B cell (primary cell): ENCODE measurements at regions not wholly inside any gene's neighbourhood (a gene's known extent, or its start where the extent isn't known, plus 50 kb on each side); places are given as distances from the start of the nearest gene placed in this dataset.

Experiments used
- ATAC-seq: fragments of 200-7000 bp; cut with Tn5 transposase; one replicate; pipeline ENCODE4 v1.10.0; 2021; ENCODE audit warnings: low read depth, mild to moderate bottlenecking, moderate number of reproducible peaks, moderate library complexity
- CTCF ChIA-PET: fragments of 350-600 bp; sonication (Branson Sonifier 250); formaldehyde crosslinking; loops from one replicate; lab custom pipeline; 2021; ENCODE audit warnings: antibody characterized with exemption, inconsistent platforms; lab: Charles Lee
- POLR2A ChIA-PET: fragments of 350-600 bp; sonication (Branson Sonifier 250); formaldehyde crosslinking; loops from one replicate; lab custom pipeline; 2021; ENCODE audit warnings: antibody characterized with exemption; lab: Charles Lee
- DNase-seq: peaks from one replicate; pipeline ENCODE4 v3.0.0; 2013
- H2AFZ ChIP-seq: 2 replicates; pipeline ENCODE4 v1.6.1; 2012; ENCODE audit warnings: mild to moderate bottlenecking, low read depth, low read length; ENCODE audit not compliant: insufficient read depth, poor library complexity, severe bottlenecking
- H3K27ac ChIP-seq, 2 donors: 1 replicate in 1 of 2; 2 replicates in 1 of 2; pipeline ENCODE4 v1.5.1; 2012 to 2013; ENCODE audit warnings: low read length in 2 of 2, mild to moderate bottlenecking in 2 of 2, moderate library complexity in 1 of 2
- H3K27me3 ChIP-seq, 4 experiments: fragments of 200-600 bp in 1 of 4; sonication (generic) in 1 of 4; replicated peaks in 1 of 4; 1 replicate in 2 of 4; 2 replicates in 2 of 4; pipeline versions ENCODE4 v1.6.1 to v1.7.0; 2013 to 2016; ENCODE audit warnings: low read length in 3 of 4, mild to moderate bottlenecking in 2 of 4, mixed read lengths in 1 of 4, moderate library complexity in 1 of 4; ENCODE audit not compliant: insufficient read depth in 4 of 4, control insufficient read depth in 3 of 4; ENCODE audit errors: control extremely low read depth in 1 of 4
- H3K36me3 ChIP-seq, 2 experiments: replicated peaks in 1 of 2; 1 replicate in 1 of 2; 2 replicates in 1 of 2; pipeline versions ENCODE4 v1.6.1 to v1.7.1; 2013; ENCODE audit warnings: low read length in 1 of 2; ENCODE audit not compliant: insufficient read depth in 2 of 2, control insufficient read depth in 1 of 2; ENCODE audit errors: control extremely low read depth in 1 of 2, extremely low read depth in 1 of 2
- H3K4me1 ChIP-seq, 2 donors: fragments of 200-600 bp in 1 of 2; sonication (generic) in 1 of 2; 1 replicate in 1 of 2; 2 replicates in 1 of 2; pipeline versions ENCODE4 v1.5.1 to v1.6.1; 2013 to 2017; ENCODE audit warnings: low read length in 2 of 2; ENCODE audit not compliant: control insufficient read depth in 2 of 2, insufficient read depth in 2 of 2
- H3K4me2 ChIP-seq: replicated peaks from 2 replicates; pipeline ENCODE3; 2012; ENCODE audit warnings: mild to moderate bottlenecking, low read depth, low read length; ENCODE audit not compliant: poor library complexity, severe bottlenecking
- H3K4me3 ChIP-seq, 5 experiments: fragments of 200-600 bp in 1 of 5; sonication (generic) in 1 of 5; 1 replicate in 3 of 5; 2 replicates in 2 of 5; pipeline versions ENCODE4 v1.5.1 to v1.7.0; 2011 to 2016; ENCODE audit warnings: low read length in 4 of 5, mild to moderate bottlenecking in 4 of 5, low read depth in 2 of 5, control low read depth in 1 of 5, moderate library complexity in 1 of 5; ENCODE audit not compliant: insufficient read depth in 1 of 5; ENCODE audit errors: control extremely low read depth in 1 of 5, extremely low read depth in 1 of 5
- H3K79me2 ChIP-seq: fragments of 200-600 bp; sonication (generic); one replicate; pipeline ENCODE4 v1.6.0; 2016; ENCODE audit warnings: low read length; ENCODE audit not compliant: control insufficient read depth, insufficient read depth
- H3K9ac ChIP-seq: fragments of 200-600 bp; sonication (generic); 2 replicates; pipeline ENCODE4 v1.6.1; 2017; ENCODE audit warnings: mild to moderate bottlenecking, low read length, moderate library complexity
- H3K9me3 ChIP-seq, 3 donors: one replicate each; pipeline versions ENCODE4 v1.6.1 to v1.7.1; 2013; ENCODE audit warnings: low read length in 2 of 3; ENCODE audit not compliant: control insufficient read depth in 2 of 3, insufficient read depth in 1 of 3; ENCODE audit errors: control extremely low read depth in 1 of 3
- H4K20me1 ChIP-seq: 2 replicates; pipeline ENCODE4 v1.6.0; 2012; ENCODE audit warnings: mild to moderate bottlenecking, low read length; ENCODE audit not compliant: insufficient read depth, control insufficient read depth, poor library complexity, severe bottlenecking
- H3K27ac Mint-ChIP-seq: one replicate; pipeline ENCODE4 v1.8.0; 2021; ENCODE audit warnings: mixed read lengths
- H3K27me3 Mint-ChIP-seq: one replicate; pipeline ENCODE4 v1.8.0; 2021; ENCODE audit warnings: mixed read lengths
- H3K4me1 Mint-ChIP-seq: one replicate; pipeline ENCODE4 v1.8.0; 2021; ENCODE audit warnings: mixed read lengths
- H3K4me3 Mint-ChIP-seq: one replicate; pipeline ENCODE4 v1.8.0; 2021; ENCODE audit warnings: mixed read lengths
- H3K9me3 Mint-ChIP-seq: one replicate; pipeline ENCODE4 v1.8.0; 2022; ENCODE audit warnings: mixed read lengths; ENCODE audit not compliant: insufficient read depth
- EZH2 ChIP-seq: IDR thresholded peaks from 2 replicates; pipeline ENCODE4 v1.6.1; 2012; ENCODE audit warnings: borderline replicate concordance, low read depth, mild to moderate bottlenecking, moderate library complexity, low read length; ENCODE audit not compliant: insufficient read depth, poor library complexity, severe bottlenecking
- WGBS: methylation state at CpG from one replicate; pipeline ENCODE4 v1.1.5; 2013; ENCODE audit warnings: missing lambda C conversion rate; ENCODE audit not compliant: insufficient coverage; 5-methylcytosine and 5-hydroxymethylcytosine counted together
- intact Hi-C: fragments of 100-400 bp; cut with micrococcal nuclease; formaldehyde crosslinking; loops from one replicate; pipeline ENCODE4 v1.10.0; 2022
- TF ChIP-seq, protein P1 (sequence below): fragments of 200-600 bp; IDR thresholded peaks from one replicate; pipeline ENCODE4 v1.8.0; 2022; ENCODE audit warnings: antibody characterized with exemption, mild to moderate bottlenecking

DNA sequence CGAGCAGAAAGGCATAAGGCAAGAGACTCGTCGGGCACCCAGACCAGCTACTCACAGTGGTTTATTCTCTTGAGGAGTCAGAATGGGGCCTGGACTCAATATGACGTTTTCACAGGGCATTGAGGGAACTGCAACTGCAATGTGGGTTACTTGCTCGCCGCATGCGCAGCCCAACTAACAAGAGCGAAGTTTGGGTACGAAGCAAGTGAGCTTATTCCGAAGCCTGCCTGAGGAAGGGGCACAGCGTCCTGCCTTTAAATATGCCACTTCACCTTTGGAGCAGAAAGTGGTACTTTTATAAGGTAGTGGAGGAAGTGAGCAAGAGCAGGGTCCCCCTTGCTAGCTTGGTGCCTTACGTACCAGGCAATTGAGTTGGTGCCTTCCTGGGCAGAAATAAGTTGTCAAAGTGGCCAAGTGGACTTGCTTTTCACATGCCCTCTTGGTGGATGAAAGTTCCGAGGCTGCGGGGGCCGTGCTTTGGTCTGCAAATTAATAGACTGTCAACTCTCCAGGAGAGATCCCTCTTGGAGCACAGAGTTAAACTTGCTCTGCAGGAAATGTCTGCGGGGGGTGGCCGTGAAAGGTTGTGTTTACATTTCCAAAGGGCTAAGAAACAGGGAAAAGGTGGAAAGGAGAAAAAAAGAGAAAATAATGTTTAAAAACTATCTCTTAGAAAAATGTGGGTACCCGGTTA lies 480.4 kb downstream of the TRIML1 start:
- DNase-seq: no peak
- ChIA-PET POLR2A (no interaction called here), CTCF (no interaction called here)
- peaks cover 0 to 5% (median 0%) of the 10 kb centered on the region in 3 donors for H3K9me3 ChIP-seq
- no peaks in the 10 kb centered on the region for H3K4me1 Mint-ChIP-seq
- ATAC-seq: no peak
- H2AFZ ChIP-seq: no peak overlapping the region
- H3K27ac ChIP-seq: no peak overlapping the region
- no peaks in the 10 kb centered on the region for H3K36me3 ChIP-seq
- intact Hi-C loops: no loop called here
- H3K4me1 ChIP-seq: no peaks in the 10 kb centered on the region
- no peak overlapping the region for H3K27ac Mint-ChIP-seq
- no peak overlapping the region for H3K4me3 Mint-ChIP-seq
- H3K9me3 Mint-ChIP-seq: peaks cover 3% of the 10 kb centered on the region
- H4K20me1 ChIP-seq: no peaks in the 10 kb centered on the region
- no peak overlapping the region for H3K4me3 ChIP-seq
- H3K4me2 ChIP-seq: no peak overlapping the region
- WGBS: 67% methylated on average over 15 of the region's 18 CpGs
- H3K27me3 Mint-ChIP-seq: no peaks in the 10 kb centered on the region
- no peaks in the 10 kb centered on the region for H3K79me2 ChIP-seq
- no peak for TF ChIP-seq EZH2
- TF ChIP-seq, protein P1, sequence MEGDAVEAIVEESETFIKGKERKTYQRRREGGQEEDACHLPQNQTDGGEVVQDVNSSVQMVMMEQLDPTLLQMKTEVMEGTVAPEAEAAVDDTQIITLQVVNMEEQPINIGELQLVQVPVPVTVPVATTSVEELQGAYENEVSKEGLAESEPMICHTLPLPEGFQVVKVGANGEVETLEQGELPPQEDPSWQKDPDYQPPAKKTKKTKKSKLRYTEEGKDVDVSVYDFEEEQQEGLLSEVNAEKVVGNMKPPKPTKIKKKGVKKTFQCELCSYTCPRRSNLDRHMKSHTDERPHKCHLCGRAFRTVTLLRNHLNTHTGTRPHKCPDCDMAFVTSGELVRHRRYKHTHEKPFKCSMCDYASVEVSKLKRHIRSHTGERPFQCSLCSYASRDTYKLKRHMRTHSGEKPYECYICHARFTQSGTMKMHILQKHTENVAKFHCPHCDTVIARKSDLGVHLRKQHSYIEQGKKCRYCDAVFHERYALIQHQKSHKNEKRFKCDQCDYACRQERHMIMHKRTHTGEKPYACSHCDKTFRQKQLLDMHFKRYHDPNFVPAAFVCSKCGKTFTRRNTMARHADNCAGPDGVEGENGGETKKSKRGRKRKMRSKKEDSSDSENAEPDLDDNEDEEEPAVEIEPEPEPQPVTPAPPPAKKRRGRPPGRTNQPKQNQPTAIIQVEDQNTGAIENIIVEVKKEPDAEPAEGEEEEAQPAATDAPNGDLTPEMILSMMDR: no peak
- H3K9ac ChIP-seq: no peak overlapping the region
- H3K27me3 ChIP-seq: no peaks in the 10 kb centered on the region

DNA sequence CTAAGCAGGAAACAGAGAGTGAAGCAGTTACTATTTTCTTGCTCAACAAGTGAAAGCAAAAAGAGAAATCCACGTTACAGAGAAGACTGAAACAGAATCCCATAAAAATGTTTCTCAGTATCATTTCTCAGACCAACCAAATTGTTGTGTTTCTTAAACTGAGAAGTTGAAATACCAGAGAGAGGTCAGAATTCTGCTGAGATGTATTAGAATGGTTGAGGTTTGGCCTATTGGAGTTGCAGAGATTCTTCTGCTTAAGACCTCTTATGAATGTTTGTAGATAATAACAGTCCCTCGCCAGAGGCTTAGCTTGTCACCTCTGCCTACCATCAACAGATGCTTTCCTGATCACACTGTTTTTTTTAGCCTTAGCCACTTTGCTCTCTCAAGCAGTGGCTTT lies 481.4 kb downstream of the TRIML1 start:
- Histone ChIP-seq H3K4me2 (no peak overlapping the region), H3K4me3 (no peak overlapping the region), H3K36me3 (no peaks in the 10 kb centered on the region), H3K9ac (no peak overlapping the region), H3K79me2 (no peaks in the 10 kb centered on the region), H4K20me1 (no peaks in the 10 kb centered on the region), H3K27ac (no peak overlapping the region), H2AFZ (no peak overlapping the region), H3K27me3 (no peaks in the 10 kb centered on the region), H3K9me3 (peaks cover 0 to 3% (median 0%) of the 10 kb centered on the region in 3 donors), H3K4me1 (no peaks in the 10 kb centered on the region)
- Mint-ChIP-seq H3K27ac (no peak overlapping the region), H3K4me1 (no peaks in the 10 kb centered on the region), H3K27me3 (no peaks in the 10 kb centered on the region), H3K9me3 (peaks cover 3% of the 10 kb centered on the region), H3K4me3 (no peak overlapping the region)
- ATAC-seq (no peak), DNase-seq (no peak)
- no peak for TF ChIP-seq EZH2
- TF ChIP-seq, protein P1: no peak
- intact Hi-C loops: no loop called here
- ChIA-PET POLR2A (no interaction called here), CTCF (no interaction called here)
- WGBS: no CpG with 5 or more reads among the region's 2 CpGs
